NCI-H2171 (cell line): ENCODE measurements at regions not wholly inside any gene's neighbourhood (a gene's known extent, or its start where the extent isn't known, plus 50 kb on each side); places are given as distances from the start of the nearest gene placed in this dataset.

ENCODE experiments used
- DNase-seq: peaks from one replicate; lab custom pipeline; 2025; lab: John Stamatoyannopoulos, UW

GRCh38 chr20:40738976-40739375 lies 49.9 kb upstream of the MAFB start:
- no peak for DNase-seq

DNA sequence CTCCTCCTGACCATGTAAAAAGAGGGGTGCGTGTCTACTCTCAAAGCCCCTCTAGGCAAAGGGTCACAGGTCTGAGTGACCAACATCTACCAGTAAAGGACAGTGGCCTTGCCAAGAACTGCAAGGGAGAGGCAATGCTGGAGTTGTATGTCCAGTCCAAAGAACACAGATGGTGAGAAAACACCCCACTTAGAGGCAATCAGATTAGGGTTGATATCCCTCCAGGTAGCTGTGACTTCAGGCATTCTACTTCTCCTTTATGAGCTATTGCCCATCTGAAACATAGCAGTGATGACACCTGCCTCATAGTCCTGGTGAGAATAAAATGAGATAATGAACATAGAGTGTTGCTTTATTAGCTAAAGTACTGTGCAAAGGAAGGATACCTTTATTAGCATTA lies 50.8 kb upstream of the MAFB start:
- no peak for DNase-seq

DNA sequence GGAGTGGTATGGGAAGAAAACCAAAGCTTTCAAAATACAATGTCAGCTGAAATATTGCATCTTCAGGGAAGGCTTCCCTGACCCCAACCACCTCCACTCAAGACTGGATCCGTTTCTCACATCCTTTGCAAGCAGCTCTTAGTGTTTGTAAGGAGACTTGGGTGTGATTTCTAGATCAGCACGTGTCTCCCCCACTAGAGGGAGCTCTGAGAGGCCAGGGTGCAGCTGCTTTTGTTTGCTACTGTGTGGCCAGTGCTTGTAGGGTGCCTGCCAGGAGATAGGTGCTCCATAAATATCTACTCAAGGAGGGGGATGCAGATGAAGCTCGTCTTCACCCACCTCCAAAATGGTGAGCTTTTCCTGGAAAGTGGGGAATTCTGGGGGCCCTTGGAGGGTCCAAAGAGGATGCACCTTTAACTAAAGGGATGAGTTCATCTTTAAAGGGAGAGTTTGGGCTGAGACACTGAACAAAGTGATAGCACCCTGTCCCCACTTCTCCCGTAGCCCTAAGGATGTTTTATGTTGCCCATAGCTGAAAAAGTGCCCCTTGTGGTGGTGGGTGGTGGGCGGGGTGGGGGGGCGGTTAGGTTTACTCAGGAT lies 52.6 kb upstream of the MAFB start:
- DNase-seq: no peak

DNA sequence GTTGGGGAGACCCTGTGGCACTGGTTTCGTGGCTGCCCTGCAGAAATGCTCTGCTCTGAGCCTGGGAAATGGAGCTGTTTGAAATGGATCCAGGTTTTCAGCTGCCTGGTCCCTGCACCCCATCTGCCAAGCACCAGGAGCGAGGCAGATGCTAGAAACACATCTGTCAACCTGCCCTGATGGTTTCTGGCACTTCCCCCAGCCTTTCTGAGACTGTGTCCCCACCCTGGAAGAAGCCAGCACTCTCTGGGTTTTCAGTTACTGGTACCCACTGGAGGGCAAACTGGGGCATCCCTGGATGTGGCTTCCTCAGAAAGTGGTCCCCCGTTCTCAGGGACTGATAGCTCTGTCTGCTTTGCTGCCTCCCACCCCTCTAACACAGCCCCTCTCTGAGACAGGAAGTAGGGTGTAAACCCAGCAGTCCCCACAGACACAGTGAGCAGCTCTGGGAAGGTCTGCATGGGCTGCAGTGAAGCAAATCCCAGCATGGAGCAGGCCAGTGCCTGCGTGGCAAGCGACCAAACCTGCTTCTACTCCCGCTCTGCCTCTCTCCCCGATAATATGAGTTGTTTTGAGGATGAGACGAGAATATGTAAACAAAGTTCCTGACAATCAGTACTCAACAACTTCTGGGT lies 54.2 kb upstream of the MAFB start:
- no peak for DNase-seq

- DNase-seq: no peak
Observed at GRCh38 chr20:40744072-40744817, 55.2 kb upstream of the MAFB start.

- no peak for DNase-seq
Observed at GRCh38 chr20:40744818-40745175, 55.8 kb upstream of the MAFB start.

DNA sequence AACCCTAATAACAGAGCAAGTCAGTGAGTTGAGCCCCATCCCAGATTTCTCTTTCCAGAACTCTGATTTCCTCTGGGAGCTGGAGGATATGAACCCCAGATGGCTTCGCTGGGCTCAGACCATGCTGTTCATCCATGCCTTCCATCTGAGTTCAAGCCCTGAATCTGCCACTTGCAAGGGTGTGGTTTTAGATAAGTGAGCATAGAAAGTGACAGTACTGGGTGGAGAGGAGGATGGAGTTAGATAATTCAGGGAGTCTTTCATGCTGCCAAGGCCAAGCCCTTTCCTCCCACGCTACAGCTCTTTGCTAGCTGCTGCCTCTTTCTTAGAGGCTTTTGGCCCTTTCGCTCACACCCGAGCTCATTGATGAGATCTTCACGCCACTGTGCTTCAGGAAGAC lies 57.2 kb upstream of the MAFB start:
- DNase-seq: no peak

GRCh38 chr20:40748182-40748581 lies 59.1 kb upstream of the MAFB start:
- DNase-seq: no peak

DNA sequence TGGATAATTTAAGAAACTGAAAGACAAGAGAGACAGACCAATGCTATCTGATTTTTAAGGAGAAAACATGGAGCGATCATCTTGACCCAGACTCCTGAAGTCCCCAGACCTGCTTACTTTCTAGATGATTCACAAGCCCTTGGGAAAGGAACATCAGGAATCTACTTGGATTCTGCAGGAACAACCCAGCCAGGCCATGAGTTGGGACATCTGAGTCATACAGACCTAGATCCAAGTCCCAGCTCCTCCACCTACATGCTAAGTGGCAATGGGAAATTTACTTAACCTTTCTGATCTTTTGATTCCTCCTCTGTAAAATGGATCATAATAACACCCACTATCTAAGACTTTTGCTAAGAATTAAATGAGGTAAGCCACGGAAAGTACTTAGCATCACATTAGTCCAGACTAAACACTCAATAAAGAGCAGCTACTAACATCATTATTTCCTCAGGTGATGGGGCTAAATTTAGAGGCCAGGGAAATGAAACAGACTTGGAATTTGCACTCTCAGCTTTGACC lies 61.0 kb upstream of the MAFB start:
- no peak for DNase-seq

- DNase-seq: no peak
Observed at GRCh38 chr20:40750541-40751035, 61.6 kb upstream of the MAFB start.

GRCh38 chr20:40753472-40753871 lies 64.4 kb upstream of the MAFB start:
- no peak for DNase-seq

DNA sequence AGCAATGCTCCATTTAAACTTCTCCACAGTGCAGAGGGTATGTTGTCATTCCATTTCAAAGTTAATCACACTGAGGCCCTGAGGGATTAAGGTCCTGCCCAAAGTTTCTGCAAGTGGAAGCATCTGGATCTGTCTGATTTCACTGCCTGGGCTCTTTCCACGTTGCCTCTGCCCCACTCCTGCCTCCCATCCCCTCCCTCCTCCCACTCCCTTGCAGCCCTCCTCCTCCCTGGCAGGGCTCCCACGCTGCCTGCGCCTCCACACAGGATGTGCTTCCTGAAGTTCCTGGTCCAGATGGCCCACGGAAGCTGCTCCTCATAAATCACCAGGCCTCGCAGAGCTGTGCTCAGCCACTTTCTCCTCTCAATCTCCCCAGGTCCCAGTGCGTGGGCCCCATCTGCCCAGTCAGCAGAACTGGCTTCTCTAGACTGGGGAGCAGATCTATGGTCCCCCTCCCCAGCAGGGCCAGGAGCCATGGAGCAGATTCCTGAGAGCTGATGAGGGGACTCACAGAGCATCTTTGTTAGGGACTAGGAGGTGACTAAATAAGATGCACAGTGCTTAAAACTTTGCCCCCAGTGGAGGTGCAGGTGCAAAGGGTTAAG lies 65.4 kb upstream of the MAFB start:
- no peak for DNase-seq

DNA sequence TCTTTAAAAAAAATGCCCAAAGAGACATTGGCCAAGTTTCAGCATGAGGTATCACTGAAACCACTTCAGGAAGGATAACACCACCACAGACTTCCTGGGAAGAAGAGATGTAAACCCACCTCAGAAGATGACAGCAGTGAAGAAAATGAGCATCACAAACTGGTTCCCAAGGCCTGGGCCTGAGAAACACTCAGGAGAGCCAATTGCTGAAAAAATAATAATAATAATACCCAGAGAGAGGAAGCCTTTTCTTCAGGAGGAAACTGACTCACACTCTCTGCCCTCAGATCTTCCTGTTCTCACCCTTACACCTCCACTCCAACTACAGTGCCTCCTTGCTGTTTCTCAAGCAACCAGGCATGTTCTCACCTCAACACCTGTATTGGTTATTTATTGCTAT lies 68.1 kb upstream of the MAFB start:
- no peak for DNase-seq

- no peak for DNase-seq
Observed at GRCh38 chr20:40758790-40759189, 69.8 kb upstream of the MAFB start.

GRCh38 chr20:40760399-40760798 lies 71.4 kb upstream of the MAFB start:
- DNase-seq: no peak

- no peak for DNase-seq
Observed at GRCh38 chr20:40763646-40764295, 74.7 kb upstream of the MAFB start.

GRCh38 chr20:40765814-40766480 lies 76.9 kb upstream of the MAFB start:
- no peak for DNase-seq

DNA sequence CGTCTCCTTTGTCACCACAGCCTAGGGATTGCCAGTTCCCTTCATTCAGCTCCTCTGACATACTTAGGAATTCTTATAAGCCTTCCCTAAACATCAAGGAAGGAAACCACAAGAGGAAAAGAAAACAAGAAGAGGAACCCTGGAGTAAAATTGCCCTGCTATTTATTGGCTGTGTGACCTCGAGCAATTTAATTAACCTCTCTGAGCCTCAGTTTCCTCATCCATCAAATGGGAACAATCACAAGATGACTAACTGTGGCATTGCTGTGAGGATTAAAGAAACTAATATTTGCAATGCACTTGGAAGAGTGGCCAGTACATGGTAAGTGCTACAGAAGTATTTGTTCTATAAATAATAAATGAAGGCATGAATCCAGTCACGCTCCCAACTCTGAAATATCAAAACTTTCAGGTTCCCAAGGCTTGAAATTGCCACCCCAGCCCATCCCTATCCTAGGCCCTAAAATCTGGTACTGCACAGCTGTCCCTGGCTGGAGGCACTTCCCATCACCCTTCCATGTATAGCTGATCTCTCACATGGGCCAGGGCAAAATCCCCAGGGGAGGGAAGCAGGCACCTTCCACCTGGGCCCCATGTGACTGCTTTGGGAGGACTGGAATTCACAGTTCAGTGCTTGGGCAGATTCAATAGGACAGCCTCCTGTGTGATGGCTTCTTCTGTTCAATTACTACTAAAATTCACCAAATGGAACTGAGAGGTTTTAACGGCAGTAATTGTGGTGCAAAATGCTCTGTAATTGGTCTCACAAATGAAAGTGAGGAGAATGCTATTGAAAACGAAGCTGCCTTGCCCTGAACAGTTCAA lies 78.0 kb upstream of the MAFB start:
- no peak for DNase-seq

- no peak for DNase-seq
Observed at GRCh38 chr20:40767615-40767924, 78.5 kb upstream of the MAFB start.

DNA sequence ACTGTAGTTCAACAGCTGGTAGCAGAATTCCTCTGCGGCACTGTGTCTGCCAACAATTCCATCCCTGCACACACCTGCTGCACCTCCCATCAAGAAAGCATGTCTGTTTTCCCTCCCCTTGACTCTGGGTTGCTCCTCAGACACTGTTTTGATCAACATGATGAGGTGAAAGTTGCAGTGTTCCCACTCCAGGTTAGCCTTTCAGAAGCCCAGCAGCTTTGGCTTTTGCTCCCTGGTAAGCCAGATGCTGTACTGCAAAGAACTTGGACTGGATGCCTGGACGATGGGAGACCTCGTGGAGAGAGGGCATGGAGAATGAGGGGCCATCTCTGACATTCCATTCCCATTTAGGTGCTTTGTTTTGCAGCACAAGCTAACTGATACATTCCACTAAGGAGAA lies 79.1 kb upstream of the MAFB start:
- no peak for DNase-seq

GRCh38 chr20:40769677-40770285 lies 80.7 kb upstream of the MAFB start:
- DNase-seq: no peak
